Activated naive CD4-positive, alpha-beta T cell treated with anti-CD3 and anti-CD28 coated beads, Interleukin-2, amount 50 U/mL, for 24 hours (primary cell): ENCODE measurements at regions not wholly inside any gene's neighbourhood (a gene's known extent, or its start where the extent isn't known, plus 50 kb on each side); places are given as distances from the start of the nearest gene placed in this dataset.
"Not testable (repeated sequence)": the region's sequence is repeated elsewhere in the genome, so short reads cannot be mapped to it uniquely, and the experiment has no call there.

ENCODE experiments used
- H3K27ac Mint-ChIP-seq: one replicate; pipeline ENCODE4 v1.8.0; 2021; ENCODE audit warnings: mild to moderate bottlenecking, mixed read lengths
- H3K27me3 Mint-ChIP-seq: one replicate; pipeline ENCODE4 v1.8.0; 2021; ENCODE audit warnings: mixed read lengths
- H3K36me3 Mint-ChIP-seq: one replicate; pipeline ENCODE4 v1.8.0; 2021; ENCODE audit warnings: mixed read lengths
- H3K4me1 Mint-ChIP-seq: one replicate; pipeline ENCODE4 v1.8.0; 2021; ENCODE audit warnings: mixed read lengths
- H3K4me3 Mint-ChIP-seq: one replicate; pipeline ENCODE4 v1.8.0; 2021; ENCODE audit warnings: mild to moderate bottlenecking, mixed read lengths
- H3K9me3 Mint-ChIP-seq: one replicate; pipeline ENCODE4 v1.8.0; 2021; ENCODE audit warnings: mixed read lengths

DNA sequence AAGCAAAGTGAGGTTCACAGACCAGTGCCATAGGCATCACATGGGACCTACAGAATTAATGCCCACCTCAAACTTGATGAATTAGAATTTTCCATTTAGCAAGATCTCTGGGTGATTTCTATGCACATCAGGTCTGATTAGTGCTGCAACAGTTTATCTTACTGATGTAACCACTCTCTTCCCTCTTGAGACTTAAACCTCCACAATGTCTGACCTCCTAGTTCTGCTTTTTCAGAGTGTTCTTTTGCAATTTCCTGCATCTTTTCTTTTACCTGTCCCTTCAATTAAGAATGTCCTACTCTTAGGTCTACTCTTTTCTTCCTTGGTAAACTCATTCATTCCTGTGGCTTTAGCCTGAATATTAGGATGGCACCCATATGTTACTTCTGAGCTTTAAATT is 615.3 kb downstream of the TFAP2A start:
- no peaks in the 10 kb centered on the region for H3K27me3 Mint-ChIP-seq
- H3K4me1 Mint-ChIP-seq: no peaks in the 10 kb centered on the region
- H3K4me3 Mint-ChIP-seq: no peak overlapping the region
- no peak overlapping the region for H3K27ac Mint-ChIP-seq
- H3K9me3 Mint-ChIP-seq: peaks cover 11% of the 10 kb centered on the region
- no peaks in the 10 kb centered on the region for H3K36me3 Mint-ChIP-seq

- no peaks in the 10 kb centered on the region for H3K27me3 Mint-ChIP-seq
- no peaks in the 10 kb centered on the region for H3K36me3 Mint-ChIP-seq
- H3K4me3 Mint-ChIP-seq: no peak overlapping the region
- H3K27ac Mint-ChIP-seq: no peak overlapping the region
- peaks cover 11% of the 10 kb centered on the region for H3K9me3 Mint-ChIP-seq
- H3K4me1 Mint-ChIP-seq: no peaks in the 10 kb centered on the region
Measured at GRCh38 chr6:9796827-9797226, 618.0 kb downstream of the TFAP2A start.

GRCh38 chr6:9795880-9796279 is 619.0 kb downstream of the TFAP2A start:
- Mint-ChIP-seq H3K9me3 (peaks cover 11% of the 10 kb centered on the region), H3K27me3 (no peaks in the 10 kb centered on the region), H3K4me3 (no peak overlapping the region), H3K36me3 (no peaks in the 10 kb centered on the region), H3K4me1 (no peaks in the 10 kb centered on the region), H3K27ac (no peak overlapping the region)

DNA sequence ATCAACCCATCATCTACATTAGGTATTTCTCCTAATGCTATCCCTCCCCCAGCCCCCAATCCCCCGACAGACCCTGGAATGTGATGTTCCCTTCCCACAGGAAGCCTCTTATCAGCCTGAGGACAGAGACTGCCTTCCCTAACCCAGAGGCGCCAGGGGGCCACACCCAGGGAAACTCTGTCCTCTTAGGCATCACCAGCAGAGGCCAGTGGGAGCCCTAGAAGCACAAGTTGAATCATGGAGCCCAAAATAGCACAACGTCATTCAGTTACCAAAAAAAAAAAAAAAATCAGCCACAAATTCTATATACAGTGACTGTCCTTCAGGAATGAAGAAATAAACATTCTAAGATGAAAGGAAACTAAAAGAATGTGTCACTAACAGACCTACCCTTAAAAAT is 625.7 kb downstream of the TFAP2A start:
- Mint-ChIP-seq H3K27ac (no peak overlapping the region), H3K4me1 (no peaks in the 10 kb centered on the region), H3K9me3 (no peaks in the 10 kb centered on the region), H3K4me3 (no peak overlapping the region), H3K27me3 (no peaks in the 10 kb centered on the region), H3K36me3 (no peaks in the 10 kb centered on the region)

DNA sequence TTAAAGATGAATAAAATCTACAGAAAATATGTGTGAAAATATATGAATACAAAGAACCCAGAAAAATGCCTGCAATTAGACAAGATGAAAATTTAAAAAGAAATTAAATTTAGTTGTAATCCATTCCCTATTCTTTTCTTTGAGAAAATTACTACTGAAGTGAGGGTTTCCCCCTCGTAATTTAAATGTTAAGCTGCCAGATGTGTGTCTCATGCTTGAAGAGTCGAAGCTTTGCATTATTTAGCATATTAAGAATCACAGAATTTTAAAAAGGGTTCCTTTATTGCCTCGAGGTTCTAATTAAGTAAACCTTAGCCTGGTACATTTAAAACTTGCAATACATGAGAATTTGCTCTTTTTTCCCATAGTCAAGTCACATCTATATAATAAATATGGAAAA is 630.1 kb downstream of the TFAP2A start:
- H3K27me3 Mint-ChIP-seq: no peaks in the 10 kb centered on the region
- H3K4me3 Mint-ChIP-seq: no peak overlapping the region

GRCh38 chr6:9783567-9783966 is 631.3 kb downstream of the TFAP2A start:
- Mint-ChIP-seq H3K27me3 (no peaks in the 10 kb centered on the region), H3K36me3 (no peaks in the 10 kb centered on the region), H3K9me3 (no peaks in the 10 kb centered on the region), H3K4me1 (no peaks in the 10 kb centered on the region), H3K4me3 (no peak overlapping the region), H3K27ac (no peak overlapping the region)

More for the DNA sequence above, 630.1 kb downstream of the TFAP2A start:
- Mint-ChIP-seq H3K27ac (no peak overlapping the region), H3K36me3 (no peaks in the 10 kb centered on the region), H3K4me1 (no peaks in the 10 kb centered on the region), H3K9me3 (no peaks in the 10 kb centered on the region)

- Mint-ChIP-seq H3K27ac (no peak overlapping the region), H3K4me3 (no peak overlapping the region), H3K36me3 (no peaks in the 10 kb centered on the region), H3K27me3 (no peaks in the 10 kb centered on the region), H3K9me3 (peaks cover 5% of the 10 kb centered on the region), H3K4me1 (no peaks in the 10 kb centered on the region)
Measured at GRCh38 chr6:9766240-9766915, 648.5 kb downstream of the TFAP2A start.

DNA sequence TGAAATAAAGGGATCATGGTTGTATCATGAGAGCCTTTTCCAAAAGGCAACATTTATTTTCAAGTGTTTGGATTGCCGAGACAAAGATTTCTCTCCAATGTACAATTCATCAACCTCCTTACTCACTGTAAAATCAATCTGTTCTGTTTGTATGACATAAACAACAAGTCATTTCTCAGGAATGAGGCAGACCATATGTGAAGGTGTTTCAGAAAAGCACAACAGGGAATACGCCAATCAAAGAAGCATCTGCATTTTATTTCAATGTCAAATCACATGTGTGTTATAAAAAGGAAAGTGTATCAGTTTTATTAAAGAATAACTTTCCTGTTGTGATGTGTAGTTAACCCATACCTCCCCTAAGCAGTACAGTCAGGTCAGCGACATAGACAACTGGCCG is 653.7 kb downstream of the TFAP2A start:
- H3K27ac Mint-ChIP-seq: no peak overlapping the region
- H3K4me1 Mint-ChIP-seq: no peaks in the 10 kb centered on the region
- H3K4me3 Mint-ChIP-seq: no peak overlapping the region
- H3K9me3 Mint-ChIP-seq: peaks cover 5% of the 10 kb centered on the region
- H3K27me3 Mint-ChIP-seq: no peaks in the 10 kb centered on the region
- H3K36me3 Mint-ChIP-seq: no peaks in the 10 kb centered on the region

DNA sequence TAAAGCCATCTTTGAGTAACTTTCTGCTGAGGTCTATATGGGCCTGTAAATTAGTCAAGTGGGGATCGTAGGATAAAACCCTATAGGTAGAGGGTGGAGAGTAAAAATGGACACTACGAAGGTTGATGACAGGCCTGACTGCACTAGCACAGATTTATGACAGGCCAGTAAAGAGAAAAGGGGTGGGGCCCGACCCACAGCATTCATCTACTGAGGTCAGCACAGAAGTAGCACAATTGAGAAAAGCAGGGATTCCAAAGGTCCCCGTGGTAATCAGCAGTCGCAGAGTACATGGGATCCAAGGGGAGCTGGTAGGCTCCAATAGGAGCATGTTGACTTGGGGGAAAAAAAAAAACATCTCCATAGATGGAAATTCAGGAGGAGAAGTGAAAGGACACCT is 660.4 kb downstream of the TFAP2A start:
- no peaks in the 10 kb centered on the region for H3K36me3 Mint-ChIP-seq
- H3K27me3 Mint-ChIP-seq: no peaks in the 10 kb centered on the region
- H3K9me3 Mint-ChIP-seq: peaks cover 11% of the 10 kb centered on the region
- H3K4me3 Mint-ChIP-seq: no peak overlapping the region
- H3K4me1 Mint-ChIP-seq: no peaks in the 10 kb centered on the region
- H3K27ac Mint-ChIP-seq: no peak overlapping the region

DNA sequence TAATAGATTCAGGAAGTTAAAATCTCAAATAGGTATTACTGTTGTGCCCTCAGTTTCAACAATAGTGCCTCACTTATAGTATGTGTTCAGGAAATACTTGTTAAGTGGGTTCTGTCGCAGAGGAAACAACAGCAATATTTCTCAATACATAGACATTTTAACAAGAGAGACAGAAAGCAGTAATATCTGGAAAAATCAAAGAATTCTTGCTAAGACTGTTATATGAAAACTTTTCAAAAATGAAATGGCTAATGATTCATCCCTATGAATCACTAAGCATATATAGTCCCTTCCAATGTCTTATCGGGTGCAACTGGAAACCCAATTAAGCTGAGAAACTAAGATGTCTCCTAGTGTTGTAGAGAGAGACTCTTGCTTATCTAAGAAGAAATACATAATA is 668.9 kb downstream of the TFAP2A start:
- Mint-ChIP-seq H3K4me1 (no peaks in the 10 kb centered on the region), H3K27ac (no peak overlapping the region), H3K9me3 (peaks cover 7% of the 10 kb centered on the region), H3K4me3 (no peak overlapping the region), H3K27me3 (no peaks in the 10 kb centered on the region), H3K36me3 (no peaks in the 10 kb centered on the region)

- peaks cover 7% of the 10 kb centered on the region for H3K9me3 Mint-ChIP-seq
- H3K36me3 Mint-ChIP-seq: no peaks in the 10 kb centered on the region
- no peaks in the 10 kb centered on the region for H3K27me3 Mint-ChIP-seq
- no peak overlapping the region for H3K27ac Mint-ChIP-seq
- no peak overlapping the region for H3K4me3 Mint-ChIP-seq
- no peaks in the 10 kb centered on the region for H3K4me1 Mint-ChIP-seq
Measured at GRCh38 chr6:9745476-9745875, 669.4 kb downstream of the TFAP2A start.

DNA sequence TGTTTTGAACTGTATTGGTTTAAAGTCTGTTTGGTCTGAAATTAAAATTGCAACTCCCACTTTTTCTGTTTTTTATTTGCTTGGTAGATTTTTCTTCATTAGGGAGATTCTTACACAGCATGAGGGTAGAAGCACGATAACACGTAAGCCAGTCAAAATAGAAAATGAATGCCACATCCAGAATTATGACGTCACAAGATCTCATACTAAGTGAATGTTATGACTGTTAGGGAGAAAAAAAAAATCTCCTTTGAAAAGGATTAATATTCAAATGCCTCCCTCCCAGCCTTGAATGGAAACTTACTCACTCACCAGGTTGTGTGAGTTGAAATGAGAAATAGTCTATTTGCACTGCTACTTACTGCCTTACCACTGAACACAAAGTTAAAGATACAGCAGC is 670.8 kb downstream of the TFAP2A start:
- no peaks in the 10 kb centered on the region for H3K4me1 Mint-ChIP-seq
- H3K9me3 Mint-ChIP-seq: peaks cover 7% of the 10 kb centered on the region
- no peak overlapping the region for H3K27ac Mint-ChIP-seq
- no peaks in the 10 kb centered on the region for H3K27me3 Mint-ChIP-seq
- H3K36me3 Mint-ChIP-seq: no peaks in the 10 kb centered on the region
- H3K4me3 Mint-ChIP-seq: no peak overlapping the region

DNA sequence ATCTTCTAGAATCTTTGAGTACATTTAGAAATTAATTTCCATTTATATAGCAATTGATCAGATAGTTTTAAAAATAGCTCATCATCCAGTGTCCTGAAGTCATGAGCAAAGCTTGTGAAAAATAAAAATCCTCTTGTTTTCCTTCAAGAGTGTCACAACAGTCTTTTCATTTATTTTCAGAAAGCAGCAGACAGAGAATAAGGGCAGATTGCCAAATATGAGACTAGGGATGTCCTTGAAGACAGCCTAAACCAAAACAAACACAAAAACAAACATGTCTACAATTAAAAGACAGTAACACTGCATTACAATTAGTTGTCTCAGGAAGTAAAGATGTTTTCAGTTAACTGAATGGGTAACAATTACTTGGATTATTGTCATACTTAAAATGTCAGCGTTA is 682.8 kb downstream of the TFAP2A start:
- Mint-ChIP-seq H3K4me3 (no peak overlapping the region), H3K27me3 (no peaks in the 10 kb centered on the region), H3K4me1 (no peaks in the 10 kb centered on the region), H3K9me3 (no peaks in the 10 kb centered on the region), H3K27ac (no peak overlapping the region), H3K36me3 (no peaks in the 10 kb centered on the region)

- H3K36me3 Mint-ChIP-seq, H3K4me1 Mint-ChIP-seq, H3K9me3 Mint-ChIP-seq, H3K27me3 Mint-ChIP-seq, H3K27ac Mint-ChIP-seq, H3K4me3 Mint-ChIP-seq: not testable (repeated sequence)
Measured at GRCh38 chr6:9725776-9726175, 689.1 kb downstream of the TFAP2A start.

GRCh38 chr6:9717568-9717967 is 697.3 kb downstream of the TFAP2A start:
- H3K4me1 Mint-ChIP-seq: no peaks in the 10 kb centered on the region
- peaks cover 7% of the 10 kb centered on the region for H3K9me3 Mint-ChIP-seq
- H3K27ac Mint-ChIP-seq: no peak overlapping the region
- H3K27me3 Mint-ChIP-seq: no peaks in the 10 kb centered on the region
- H3K36me3 Mint-ChIP-seq: no peaks in the 10 kb centered on the region
- no peak overlapping the region for H3K4me3 Mint-ChIP-seq

GRCh38 chr6:9711365-9711764 is 703.5 kb downstream of the TFAP2A start:
- no peaks in the 10 kb centered on the region for H3K36me3 Mint-ChIP-seq

GRCh38 chr6:9710574-9710973 is 704.3 kb downstream of the TFAP2A start:
- Mint-ChIP-seq H3K27me3 (peaks cover 2% of the 10 kb centered on the region), H3K36me3 (no peaks in the 10 kb centered on the region), H3K27ac (no peak overlapping the region), H3K4me1 (no peaks in the 10 kb centered on the region), H3K4me3 (no peak overlapping the region), H3K9me3 (no peaks in the 10 kb centered on the region)

More at GRCh38 chr6:9711365-9711764, 703.5 kb downstream of the TFAP2A start:
- H3K4me1 Mint-ChIP-seq: no peaks in the 10 kb centered on the region
- H3K27ac Mint-ChIP-seq: no peak overlapping the region
- H3K9me3 Mint-ChIP-seq: no peaks in the 10 kb centered on the region
- H3K27me3 Mint-ChIP-seq: peaks cover 2% of the 10 kb centered on the region
- H3K4me3 Mint-ChIP-seq: no peak overlapping the region
